Endothelial cell of umbilical vein (primary cell): ENCODE measurements at regions not wholly inside any gene's neighbourhood (a gene's known extent, or its start where the extent isn't known, plus 50 kb on each side); places are given as distances from the start of the nearest gene placed in this dataset.

Experiments
- EZH2 ChIP-seq: IDR thresholded peaks from 2 replicates; pipeline ENCODE4 v1.6.1; 2012; ENCODE audit warnings: borderline replicate concordance, low read depth, mild to moderate bottlenecking, moderate library complexity, low read length, inconsistent platforms; ENCODE audit not compliant: severe bottlenecking
- POLR2A ChIP-seq: IDR thresholded peaks from 2 replicates; pipeline ENCODE4 v1.6.1; 2012; ENCODE audit warnings: low read depth, mild to moderate bottlenecking, control low read depth, low read length
- TF ChIP-seq, protein P1 (sequence below), 2 donors: IDR thresholded peaks; 1 replicate in 1 of 2; 2 replicates in 1 of 2; pipeline ENCODE4 v1.5.1; 2011; ENCODE audit warnings: low read length in 2 of 2, mild to moderate bottlenecking in 2 of 2, moderate library complexity in 2 of 2, control low read depth in 1 of 2, inconsistent platforms in 1 of 2, low read depth in 1 of 2; ENCODE audit not compliant: insufficient read depth in 1 of 2; ENCODE audit errors: extremely low read depth in 1 of 2

DNA sequence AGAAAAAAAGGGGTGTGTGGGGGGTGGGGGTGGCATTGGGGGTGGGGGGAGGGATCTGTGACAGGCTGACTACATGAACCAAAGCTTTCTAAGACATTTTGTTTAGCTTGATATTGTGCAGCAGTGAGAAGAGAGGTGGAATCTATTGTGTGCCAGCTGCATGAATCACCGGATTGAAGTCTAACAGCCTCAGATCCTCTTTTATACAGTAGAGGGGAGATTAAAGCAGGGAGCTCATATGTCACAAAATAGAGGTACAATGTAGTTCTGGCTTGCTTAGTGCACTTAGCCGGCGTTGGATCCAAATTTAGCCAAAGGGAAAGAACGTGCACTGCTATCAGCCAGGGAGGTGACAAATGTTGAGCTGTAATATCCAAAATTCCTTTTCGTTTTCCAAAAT is 404.2 kb upstream of the CITED2 start:
- TF ChIP-seq, protein P1, sequence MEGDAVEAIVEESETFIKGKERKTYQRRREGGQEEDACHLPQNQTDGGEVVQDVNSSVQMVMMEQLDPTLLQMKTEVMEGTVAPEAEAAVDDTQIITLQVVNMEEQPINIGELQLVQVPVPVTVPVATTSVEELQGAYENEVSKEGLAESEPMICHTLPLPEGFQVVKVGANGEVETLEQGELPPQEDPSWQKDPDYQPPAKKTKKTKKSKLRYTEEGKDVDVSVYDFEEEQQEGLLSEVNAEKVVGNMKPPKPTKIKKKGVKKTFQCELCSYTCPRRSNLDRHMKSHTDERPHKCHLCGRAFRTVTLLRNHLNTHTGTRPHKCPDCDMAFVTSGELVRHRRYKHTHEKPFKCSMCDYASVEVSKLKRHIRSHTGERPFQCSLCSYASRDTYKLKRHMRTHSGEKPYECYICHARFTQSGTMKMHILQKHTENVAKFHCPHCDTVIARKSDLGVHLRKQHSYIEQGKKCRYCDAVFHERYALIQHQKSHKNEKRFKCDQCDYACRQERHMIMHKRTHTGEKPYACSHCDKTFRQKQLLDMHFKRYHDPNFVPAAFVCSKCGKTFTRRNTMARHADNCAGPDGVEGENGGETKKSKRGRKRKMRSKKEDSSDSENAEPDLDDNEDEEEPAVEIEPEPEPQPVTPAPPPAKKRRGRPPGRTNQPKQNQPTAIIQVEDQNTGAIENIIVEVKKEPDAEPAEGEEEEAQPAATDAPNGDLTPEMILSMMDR (IDR thresholded peaks at IDR 0.05; ENCODE audit: extremely low read depth in 1 of 2, insufficient read depth in 1 of 2, low read depth in 1 of 2, low read length in 2 of 2) = no peak
- TF ChIP-seq POLR2A (no peak), EZH2 (no peak)
